Prostate gland (tissue), 2 donors: ENCODE measurements at regions not wholly inside any gene's neighbourhood (a gene's known extent, or its start where the extent isn't known, plus 50 kb on each side); places are given as distances from the start of the nearest gene placed in this dataset.

Experiments used
- DNase-seq: peaks from one replicate; pipeline ENCODE4 v3.0.0-alpha.2; 2019; ENCODE audit warnings: low spot score
- H3K27ac ChIP-seq, 2 donors: fragments of 200-600 bp; sonication (generic); 2 replicates each; pipeline ENCODE4 v1.5.1; 2017 to 2019
- H3K27me3 ChIP-seq: fragments of 200-600 bp; sonication (generic); replicated peaks from 2 replicates; pipeline ENCODE4 v1.5.1; 2019; ENCODE audit not compliant: insufficient read depth
- H3K36me3 ChIP-seq, 2 donors: fragments of 200-600 bp; sonication (generic); 1 replicate in 1 of 2; 2 replicates in 1 of 2; pipeline versions ENCODE4 v1.5.1 to v1.8.1; 2017 to 2019
- H3K4me1 ChIP-seq: fragments of 200-600 bp; sonication (generic); replicated peaks from 2 replicates; pipeline ENCODE4 v1.5.1; 2019
- H3K4me3 ChIP-seq, 2 donors: fragments of 200-600 bp; sonication (generic); 2 replicates each; pipeline ENCODE4 v1.5.1; 2017 to 2019
- H3K9me3 ChIP-seq: fragments of 200-600 bp; sonication (generic); 2 replicates; pipeline ENCODE4 v1.5.1; 2017
- POLR2A ChIP-seq: fragments of 450-650 bp; IDR thresholded peaks from one replicate; pipeline ENCODE4 v1.6.1; 2016; ENCODE audit warnings: antibody characterized with exemption, mild to moderate bottlenecking
- POLR2AphosphoS5 ChIP-seq: sonication (generic); formaldehyde crosslinking; IDR thresholded peaks from one replicate; pipeline ENCODE4 v1.6.1; 2017; ENCODE audit warnings: antibody characterized with exemption
- WGBS: methylation state at CpG from one replicate; pipeline ENCODE4 v1.1.5; 2018; 5-methylcytosine and 5-hydroxymethylcytosine counted together
- intact Hi-C: fragments of 100-400 bp; cut with DNase I; formaldehyde crosslinking; loops from one replicate; pipeline ENCODE4 v1.14.2; 2022
- TF ChIP-seq, protein P1 (sequence below), 4 experiments: fragments of 200-600 bp in 2 of 4; fragments of 450-650 bp in 2 of 4; sonication (generic) in 2 of 4; IDR thresholded peaks; 1 replicate in 3 of 4; 2 replicates in 1 of 4; pipeline ENCODE4 v1.5.1; 2016 to 2019; ENCODE audit warnings: antibody characterized with exemption in 4 of 4, mild to moderate bottlenecking in 2 of 4, moderate library complexity in 2 of 4

DNA sequence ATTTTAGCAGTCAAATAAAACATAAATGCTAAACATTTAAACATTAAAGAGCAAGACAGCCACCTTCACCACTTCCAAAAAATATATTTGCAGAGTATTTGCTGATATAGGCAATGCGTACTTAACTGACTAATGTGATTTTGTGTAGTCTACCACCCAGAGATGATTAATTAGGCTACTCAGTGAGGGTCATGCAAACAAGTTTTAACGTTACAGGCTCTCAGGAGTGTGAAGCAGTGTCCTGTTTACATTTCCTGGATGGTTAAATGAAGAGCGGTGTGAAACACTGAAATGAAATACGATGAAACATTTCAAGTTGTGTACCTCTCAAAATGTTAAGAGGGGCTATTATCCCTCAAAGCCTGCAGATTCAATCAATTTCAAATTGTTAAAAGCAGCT lies 165.8 kb upstream of the LRIG3 start:
- Histone ChIP-seq H3K4me1 (no peaks in the 10 kb centered on the region), H3K9me3 (no peaks in the 10 kb centered on the region), H3K4me3 (no peak overlapping the region), H3K27ac (no peak overlapping the region), H3K27me3 (no peaks in the 10 kb centered on the region), H3K36me3 (no peaks in the 10 kb centered on the region)
- DNase-seq, result no peak
- 72% methylated on average over 4 of the region's 4 CpGs for WGBS
- intact Hi-C loops, result loop anchor here (5.0 to 10.0 kb wide), 3 partner anchors 171 to 739 kb away; no protein-coding TSS in a partner anchor
- TF ChIP-seq POLR2A (no peak), POLR2AphosphoS5 (no peak)
- TF ChIP-seq, protein P1, sequence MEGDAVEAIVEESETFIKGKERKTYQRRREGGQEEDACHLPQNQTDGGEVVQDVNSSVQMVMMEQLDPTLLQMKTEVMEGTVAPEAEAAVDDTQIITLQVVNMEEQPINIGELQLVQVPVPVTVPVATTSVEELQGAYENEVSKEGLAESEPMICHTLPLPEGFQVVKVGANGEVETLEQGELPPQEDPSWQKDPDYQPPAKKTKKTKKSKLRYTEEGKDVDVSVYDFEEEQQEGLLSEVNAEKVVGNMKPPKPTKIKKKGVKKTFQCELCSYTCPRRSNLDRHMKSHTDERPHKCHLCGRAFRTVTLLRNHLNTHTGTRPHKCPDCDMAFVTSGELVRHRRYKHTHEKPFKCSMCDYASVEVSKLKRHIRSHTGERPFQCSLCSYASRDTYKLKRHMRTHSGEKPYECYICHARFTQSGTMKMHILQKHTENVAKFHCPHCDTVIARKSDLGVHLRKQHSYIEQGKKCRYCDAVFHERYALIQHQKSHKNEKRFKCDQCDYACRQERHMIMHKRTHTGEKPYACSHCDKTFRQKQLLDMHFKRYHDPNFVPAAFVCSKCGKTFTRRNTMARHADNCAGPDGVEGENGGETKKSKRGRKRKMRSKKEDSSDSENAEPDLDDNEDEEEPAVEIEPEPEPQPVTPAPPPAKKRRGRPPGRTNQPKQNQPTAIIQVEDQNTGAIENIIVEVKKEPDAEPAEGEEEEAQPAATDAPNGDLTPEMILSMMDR (IDR thresholded peaks at IDR 0.05), result no peak

- intact Hi-C loops, result loop anchor here (2.0 to 10.0 kb wide), 4 partner anchors 171 to 738 kb away; no protein-coding TSS in a partner anchor
- no peaks in the 10 kb centered on the region for H3K4me1 ChIP-seq
- no peak for DNase-seq
- WGBS, result 40% methylated on average over 3 of the region's 3 CpGs
- H3K36me3 ChIP-seq, result no peaks in the 10 kb centered on the region
- TF ChIP-seq, protein P1 (IDR thresholded peaks at IDR 0.05), result no peak
- TF ChIP-seq POLR2AphosphoS5 (no peak), POLR2A (no peak)
- H3K27me3 ChIP-seq, result no peaks in the 10 kb centered on the region
- H3K4me3 ChIP-seq, result no peak overlapping the region
- no peak overlapping the region for H3K27ac ChIP-seq
- no peaks in the 10 kb centered on the region for H3K9me3 ChIP-seq
These were observed 165.4 kb upstream of the LRIG3 start for GRCh38 chr12:59085690-59086089.

- Histone ChIP-seq H3K9me3 (no peaks in the 10 kb centered on the region), H3K4me3 (no peak overlapping the region), H3K27me3 (no peaks in the 10 kb centered on the region), H3K4me1 (no peaks in the 10 kb centered on the region), H3K36me3 (no peaks in the 10 kb centered on the region), H3K27ac (peak overlapping the region in 1 of 2 donors; percentile 35)
- 20% methylated on average over 12 of the region's 12 CpGs for WGBS
- TF ChIP-seq POLR2A, result no peak
- TF ChIP-seq POLR2AphosphoS5, result peak; percentile 11
- intact Hi-C loops, result loop anchor here (2.0 to 10.0 kb wide), 4 partner anchors 170 to 737 kb away; no protein-coding TSS in a partner anchor
- DNase-seq, result no peak
These were observed 164.4 kb upstream of the LRIG3 start for GRCh38 chr12:59084511-59085375.

DNA sequence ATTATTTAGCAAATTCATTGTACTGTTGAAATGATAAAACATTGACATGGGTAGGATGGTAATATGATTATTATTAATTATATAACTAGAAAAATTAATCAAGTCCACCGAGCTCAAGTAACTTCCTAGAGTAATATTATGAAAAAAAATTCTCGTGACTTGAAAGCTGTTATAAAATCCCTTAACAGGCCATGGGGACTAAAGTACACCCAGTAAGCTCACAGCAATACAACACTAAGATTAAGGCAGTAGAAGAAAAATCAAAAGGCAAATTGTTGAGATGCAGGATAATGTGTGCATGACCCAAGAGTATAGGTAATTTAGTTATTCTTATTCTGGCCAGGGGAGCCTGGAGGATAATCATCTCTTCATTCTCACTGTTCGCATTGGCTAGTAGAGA lies 162.6 kb upstream of the LRIG3 start:
- Histone ChIP-seq H3K27me3 (no peaks in the 10 kb centered on the region), H3K4me3 (no peak overlapping the region), H3K27ac (no peak overlapping the region), H3K36me3 (no peaks in the 10 kb centered on the region), H3K9me3 (no peaks in the 10 kb centered on the region), H3K4me1 (no peaks in the 10 kb centered on the region)
- no peak for DNase-seq
- TF ChIP-seq POLR2A, result no peak
- TF ChIP-seq, protein P1 (IDR thresholded peaks at IDR 0.05), result no peak
- no peak for TF ChIP-seq POLR2AphosphoS5
- intact Hi-C loops, result loop anchor here (10.0 kb wide), 2 partner anchors 168 to 268 kb away; no protein-coding TSS in a partner anchor
- WGBS, result 87% methylated on average over 3 of the region's 3 CpGs

GRCh38 chr12:59080101-59080500 lies 159.8 kb upstream of the LRIG3 start:
- Histone ChIP-seq H3K27me3 (no peaks in the 10 kb centered on the region), H3K4me3 (no peak overlapping the region), H3K36me3 (no peaks in the 10 kb centered on the region), H3K9me3 (no peaks in the 10 kb centered on the region), H3K4me1 (no peaks in the 10 kb centered on the region), H3K27ac (peak overlapping the region in 1 of 2 donors; percentile 25)
- peak; percentile 80 for TF ChIP-seq POLR2AphosphoS5
- no peak for TF ChIP-seq POLR2A
- TF ChIP-seq, protein P1 (IDR thresholded peaks at IDR 0.05), result no peak
- intact Hi-C loops, result loop anchor here (10.0 kb wide), 2 partner anchors 165 to 265 kb away; no protein-coding TSS in a partner anchor
- 36% methylated on average over 1 of the region's 1 CpG for WGBS
- peak; percentile 80 for DNase-seq
